ENCODE measurements at regions not wholly inside any gene's neighbourhood (a gene's known extent, or its start where the extent isn't known, plus 50 kb on each side); places are given as distances from the start of the nearest gene placed in this dataset.

GRCh38 chr5:118614731-118615456, 373.5 kb downstream of the DTWD2 start:
- Histone ChIP-seq H3K27ac (ENCODE audit: low read depth in 2 of 2, low read length in 1 of 2) (no peak overlapping the region), H3K9me3 (ENCODE audit: control insufficient read depth in 2 of 2, insufficient read depth in 1 of 2, low read depth in 1 of 2, low read length in 1 of 2) (no peaks in the 10 kb centered on the region), H3K27me3 (ENCODE audit: control insufficient read depth in 1 of 2, insufficient read depth in 2 of 2, low read length in 2 of 2) (no peaks in the 10 kb centered on the region), H3K4me3 (ENCODE audit: low read depth in 1 of 2, low read length in 2 of 2) (no peak overlapping the region), H3K4me1 (ENCODE audit: control insufficient read depth in 2 of 2, insufficient read depth in 2 of 2, low read length in 1 of 2) (no peaks in the 10 kb centered on the region), H3K36me3 (ENCODE audit: control insufficient read depth in 2 of 2, insufficient read depth in 2 of 2, low read length in 1 of 2) (no peaks in the 10 kb centered on the region)
- WGBS, 2 donors = 47 to 49% methylated on average over 9 of the region's 9 CpGs

- 89 to 90% methylated on average over 5 of the region's 5 CpGs for WGBS, 2 donors
- no peaks in the 10 kb centered on the region for H3K4me1 ChIP-seq (ENCODE audit: control insufficient read depth in 2 of 2, insufficient read depth in 2 of 2, low read length in 1 of 2)
- no peaks in the 10 kb centered on the region for H3K36me3 ChIP-seq (ENCODE audit: control insufficient read depth in 2 of 2, insufficient read depth in 2 of 2, low read length in 1 of 2)
- no peaks in the 10 kb centered on the region for H3K9me3 ChIP-seq (ENCODE audit: control insufficient read depth in 2 of 2, insufficient read depth in 1 of 2, low read depth in 1 of 2, low read length in 1 of 2)
- H3K27ac ChIP-seq (ENCODE audit: low read depth in 2 of 2, low read length in 1 of 2) = no peak overlapping the region
- H3K4me3 ChIP-seq (ENCODE audit: low read depth in 1 of 2, low read length in 2 of 2) = no peak overlapping the region
- no peaks in the 10 kb centered on the region for H3K27me3 ChIP-seq (ENCODE audit: control insufficient read depth in 1 of 2, insufficient read depth in 2 of 2, low read length in 2 of 2)
Measured at GRCh38 chr5:118611332-118611945, 376.9 kb downstream of the DTWD2 start.

- 61 to 81% methylated on average over 7 of the region's 7 CpGs for WGBS, 2 donors
- H3K36me3 ChIP-seq (ENCODE audit: control insufficient read depth in 2 of 2, insufficient read depth in 2 of 2, low read length in 1 of 2) = no peaks in the 10 kb centered on the region
Measured at GRCh38 chr5:118606940-118607339, 381.4 kb downstream of the DTWD2 start.

GRCh38 chr5:118605761-118606160, 382.6 kb downstream of the DTWD2 start:
- Histone ChIP-seq H3K27me3 (ENCODE audit: control insufficient read depth in 1 of 2, insufficient read depth in 2 of 2, low read length in 2 of 2) (no peaks in the 10 kb centered on the region), H3K4me1 (ENCODE audit: control insufficient read depth in 2 of 2, insufficient read depth in 2 of 2, low read length in 1 of 2) (no peaks in the 10 kb centered on the region), H3K9me3 (ENCODE audit: control insufficient read depth in 2 of 2, insufficient read depth in 1 of 2, low read depth in 1 of 2, low read length in 1 of 2) (no peaks in the 10 kb centered on the region), H3K36me3 (ENCODE audit: control insufficient read depth in 2 of 2, insufficient read depth in 2 of 2, low read length in 1 of 2) (no peaks in the 10 kb centered on the region), H3K4me3 (ENCODE audit: low read depth in 1 of 2, low read length in 2 of 2) (no peak overlapping the region), H3K27ac (ENCODE audit: low read depth in 2 of 2, low read length in 1 of 2) (no peak overlapping the region)
- WGBS, 2 donors = 74 to 80% methylated on average over 3 of the region's 3 CpGs

More at GRCh38 chr5:118606940-118607339, 381.4 kb downstream of the DTWD2 start:
- H3K4me3 ChIP-seq (ENCODE audit: low read depth in 1 of 2, low read length in 2 of 2) = no peak overlapping the region
- H3K4me1 ChIP-seq (ENCODE audit: control insufficient read depth in 2 of 2, insufficient read depth in 2 of 2, low read length in 1 of 2) = no peaks in the 10 kb centered on the region
- no peak overlapping the region for H3K27ac ChIP-seq (ENCODE audit: low read depth in 2 of 2, low read length in 1 of 2)
- no peaks in the 10 kb centered on the region for H3K27me3 ChIP-seq (ENCODE audit: control insufficient read depth in 1 of 2, insufficient read depth in 2 of 2, low read length in 2 of 2)
- H3K9me3 ChIP-seq (ENCODE audit: control insufficient read depth in 2 of 2, insufficient read depth in 1 of 2, low read depth in 1 of 2, low read length in 1 of 2) = no peaks in the 10 kb centered on the region

GRCh38 chr5:118604106-118604505, 384.2 kb downstream of the DTWD2 start:
- H3K4me3 ChIP-seq (ENCODE audit: low read depth in 1 of 2, low read length in 2 of 2) = no peak overlapping the region
- H3K9me3 ChIP-seq (ENCODE audit: control insufficient read depth in 2 of 2, insufficient read depth in 1 of 2, low read depth in 1 of 2, low read length in 1 of 2) = no peaks in the 10 kb centered on the region
- H3K27me3 ChIP-seq (ENCODE audit: control insufficient read depth in 1 of 2, insufficient read depth in 2 of 2, low read length in 2 of 2) = no peaks in the 10 kb centered on the region
- 65 to 79% methylated on average over 2 of the region's 2 CpGs for WGBS, 2 donors
- no peaks in the 10 kb centered on the region for H3K36me3 ChIP-seq (ENCODE audit: control insufficient read depth in 2 of 2, insufficient read depth in 2 of 2, low read length in 1 of 2)
- H3K27ac ChIP-seq (ENCODE audit: low read depth in 2 of 2, low read length in 1 of 2) = no peak overlapping the region
- H3K4me1 ChIP-seq (ENCODE audit: control insufficient read depth in 2 of 2, insufficient read depth in 2 of 2, low read length in 1 of 2) = no peaks in the 10 kb centered on the region

- no peak overlapping the region for H3K27ac ChIP-seq (ENCODE audit: low read depth in 2 of 2, low read length in 1 of 2)
- H3K4me1 ChIP-seq (ENCODE audit: control insufficient read depth in 2 of 2, insufficient read depth in 2 of 2, low read length in 1 of 2) = no peaks in the 10 kb centered on the region
- WGBS, 2 donors = 84 to 87% methylated on average over 3 of the region's 3 CpGs
- no peak overlapping the region for H3K4me3 ChIP-seq (ENCODE audit: low read depth in 1 of 2, low read length in 2 of 2)
- no peaks in the 10 kb centered on the region for H3K9me3 ChIP-seq (ENCODE audit: control insufficient read depth in 2 of 2, insufficient read depth in 1 of 2, low read depth in 1 of 2, low read length in 1 of 2)
- H3K27me3 ChIP-seq (ENCODE audit: control insufficient read depth in 1 of 2, insufficient read depth in 2 of 2, low read length in 2 of 2) = no peaks in the 10 kb centered on the region
- H3K36me3 ChIP-seq (ENCODE audit: control insufficient read depth in 2 of 2, insufficient read depth in 2 of 2, low read length in 1 of 2) = no peaks in the 10 kb centered on the region
Measured at GRCh38 chr5:118603278-118603677, 385.1 kb downstream of the DTWD2 start.

GRCh38 chr5:118598311-118598710, 390.0 kb downstream of the DTWD2 start:
- H3K27me3 ChIP-seq (ENCODE audit: control insufficient read depth in 1 of 2, insufficient read depth in 2 of 2, low read length in 2 of 2) = no peaks in the 10 kb centered on the region
- H3K9me3 ChIP-seq (ENCODE audit: control insufficient read depth in 2 of 2, insufficient read depth in 1 of 2, low read depth in 1 of 2, low read length in 1 of 2) = no peaks in the 10 kb centered on the region
- no peaks in the 10 kb centered on the region for H3K36me3 ChIP-seq (ENCODE audit: control insufficient read depth in 2 of 2, insufficient read depth in 2 of 2, low read length in 1 of 2)
- H3K4me1 ChIP-seq (ENCODE audit: control insufficient read depth in 2 of 2, insufficient read depth in 2 of 2, low read length in 1 of 2) = no peaks in the 10 kb centered on the region
- WGBS, 2 donors = 86 to 90% methylated on average over 3 of the region's 3 CpGs
- H3K27ac ChIP-seq (ENCODE audit: low read depth in 2 of 2, low read length in 1 of 2) = no peak overlapping the region
- H3K4me3 ChIP-seq (ENCODE audit: low read depth in 1 of 2, low read length in 2 of 2) = no peak overlapping the region

GRCh38 chr5:118597543-118597942, 390.8 kb downstream of the DTWD2 start:
- Histone ChIP-seq H3K27ac (ENCODE audit: low read depth in 2 of 2, low read length in 1 of 2) (no peak overlapping the region), H3K36me3 (ENCODE audit: control insufficient read depth in 2 of 2, insufficient read depth in 2 of 2, low read length in 1 of 2) (no peaks in the 10 kb centered on the region), H3K4me1 (ENCODE audit: control insufficient read depth in 2 of 2, insufficient read depth in 2 of 2, low read length in 1 of 2) (no peaks in the 10 kb centered on the region), H3K27me3 (ENCODE audit: control insufficient read depth in 1 of 2, insufficient read depth in 2 of 2, low read length in 2 of 2) (no peaks in the 10 kb centered on the region), H3K4me3 (ENCODE audit: low read depth in 1 of 2, low read length in 2 of 2) (no peak overlapping the region), H3K9me3 (ENCODE audit: control insufficient read depth in 2 of 2, insufficient read depth in 1 of 2, low read depth in 1 of 2, low read length in 1 of 2) (no peaks in the 10 kb centered on the region)
- 43 to 47% methylated on average over 3 of the region's 3 CpGs for WGBS, 2 donors

- Histone ChIP-seq H3K4me3 (ENCODE audit: low read depth in 1 of 2, low read length in 2 of 2) (no peak overlapping the region), H3K27ac (ENCODE audit: low read depth in 2 of 2, low read length in 1 of 2) (no peak overlapping the region), H3K27me3 (ENCODE audit: control insufficient read depth in 1 of 2, insufficient read depth in 2 of 2, low read length in 2 of 2) (no peaks in the 10 kb centered on the region), H3K36me3 (ENCODE audit: control insufficient read depth in 2 of 2, insufficient read depth in 2 of 2, low read length in 1 of 2) (no peaks in the 10 kb centered on the region), H3K4me1 (ENCODE audit: control insufficient read depth in 2 of 2, insufficient read depth in 2 of 2, low read length in 1 of 2) (no peaks in the 10 kb centered on the region), H3K9me3 (ENCODE audit: control insufficient read depth in 2 of 2, insufficient read depth in 1 of 2, low read depth in 1 of 2, low read length in 1 of 2) (no peaks in the 10 kb centered on the region)
- WGBS, 2 donors = 66 to 74% methylated on average over 4 of the region's 4 CpGs
Measured at GRCh38 chr5:118596255-118596654, 392.1 kb downstream of the DTWD2 start.

GRCh38 chr5:118593003-118593328, 395.4 kb downstream of the DTWD2 start:
- Histone ChIP-seq H3K4me3 (ENCODE audit: low read depth in 1 of 2, low read length in 2 of 2) (no peak overlapping the region), H3K27me3 (ENCODE audit: control insufficient read depth in 1 of 2, insufficient read depth in 2 of 2, low read length in 2 of 2) (no peaks in the 10 kb centered on the region), H3K27ac (ENCODE audit: low read depth in 2 of 2, low read length in 1 of 2) (no peak overlapping the region), H3K4me1 (ENCODE audit: control insufficient read depth in 2 of 2, insufficient read depth in 2 of 2, low read length in 1 of 2) (no peaks in the 10 kb centered on the region), H3K9me3 (ENCODE audit: control insufficient read depth in 2 of 2, insufficient read depth in 1 of 2, low read depth in 1 of 2, low read length in 1 of 2) (no peaks in the 10 kb centered on the region), H3K36me3 (ENCODE audit: control insufficient read depth in 2 of 2, insufficient read depth in 2 of 2, low read length in 1 of 2) (no peaks in the 10 kb centered on the region)
- 76 to 83% methylated on average over 1 of the region's 1 CpG for WGBS, 2 donors
